Islet of Langerhans (tissue), 1 donor: ENCODE measurements at regions not wholly inside any gene's neighbourhood (a gene's known extent, or its start where the extent isn't known, plus 50 kb on each side); places are given as distances from the start of the nearest gene placed in this dataset.
"Not testable (repeated sequence)": the region's sequence is repeated elsewhere in the genome, so short reads cannot be mapped to it uniquely, and the experiment has no call there.

ENCODE experiments used
- FAIRE-seq: peaks from one replicate; lab custom pipeline; 2011; peaks lifted over from hg19 to GRCh38; lab: Jason Lieb, UNC

DNA sequence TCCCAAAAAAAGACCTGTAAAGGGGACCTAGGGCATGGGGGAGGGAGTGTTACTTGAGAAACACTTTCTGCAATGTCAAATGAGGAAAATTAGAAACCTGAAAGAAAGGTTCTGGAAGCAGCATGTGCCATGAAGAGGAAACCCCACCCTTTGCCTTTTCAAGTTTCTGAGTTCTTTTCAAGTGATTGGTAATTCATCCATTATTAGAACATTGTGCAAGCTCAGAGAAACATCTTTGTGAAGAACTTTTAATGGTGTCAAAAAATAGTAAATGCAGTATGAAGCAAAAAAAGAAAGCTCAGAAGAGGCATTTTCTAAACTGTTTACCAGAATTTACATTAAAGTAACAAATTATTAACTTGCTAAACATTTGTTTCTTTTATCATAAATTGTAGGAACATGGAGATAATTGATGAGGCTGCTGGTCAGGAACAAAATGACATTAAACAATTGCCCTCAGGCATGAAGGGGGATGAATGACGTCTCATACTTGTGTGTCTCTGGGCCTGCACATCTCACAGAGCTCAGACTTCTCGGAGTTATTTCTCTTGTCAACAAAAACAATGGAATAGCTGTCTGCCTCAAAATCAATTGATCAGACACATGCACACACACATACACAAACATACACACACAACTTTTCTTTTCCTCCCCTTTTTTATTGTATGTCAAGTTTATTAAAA is 1946.0 kb upstream of the CDH6 start:
- FAIRE-seq = no peak

DNA sequence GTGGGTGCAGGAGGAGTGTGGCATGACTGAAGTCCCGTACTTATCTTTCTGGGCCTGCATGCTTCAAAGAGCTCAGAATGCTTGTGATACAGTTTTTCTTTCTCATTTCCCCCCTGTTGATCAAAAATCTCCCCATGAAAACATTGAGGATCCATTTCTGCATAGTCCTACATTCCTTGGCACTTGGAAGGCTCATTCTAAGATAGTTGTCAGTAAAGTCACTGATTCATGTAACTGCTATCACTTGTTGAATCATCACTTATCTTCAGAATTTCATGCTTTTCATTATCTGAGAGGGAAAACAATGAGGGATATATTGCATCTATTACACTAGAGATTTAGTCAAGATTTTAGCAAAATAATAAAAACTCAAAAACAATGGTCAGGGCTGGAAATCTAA is 1953.1 kb upstream of the CDH6 start:
- FAIRE-seq = no peak

DNA sequence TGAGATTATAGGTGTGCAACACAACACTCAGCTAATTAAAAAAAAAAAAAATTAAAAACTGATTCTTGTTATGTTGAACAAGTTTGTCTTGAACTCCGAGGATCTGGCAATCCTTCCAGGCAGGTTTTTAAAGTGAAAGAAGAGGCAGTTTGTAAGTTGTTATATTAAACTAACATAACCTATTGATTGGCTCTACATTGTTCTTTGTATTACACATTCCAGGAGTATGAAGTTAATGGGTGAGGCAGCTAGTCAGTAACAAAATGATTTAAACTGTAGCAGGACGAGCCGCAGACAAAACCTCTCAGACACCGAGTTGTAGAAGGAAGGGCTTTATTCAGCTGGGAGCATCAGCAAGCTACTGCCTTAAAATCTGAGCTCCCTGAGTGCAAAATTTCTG is 1953.9 kb upstream of the CDH6 start:
- FAIRE-seq = no peak

DNA sequence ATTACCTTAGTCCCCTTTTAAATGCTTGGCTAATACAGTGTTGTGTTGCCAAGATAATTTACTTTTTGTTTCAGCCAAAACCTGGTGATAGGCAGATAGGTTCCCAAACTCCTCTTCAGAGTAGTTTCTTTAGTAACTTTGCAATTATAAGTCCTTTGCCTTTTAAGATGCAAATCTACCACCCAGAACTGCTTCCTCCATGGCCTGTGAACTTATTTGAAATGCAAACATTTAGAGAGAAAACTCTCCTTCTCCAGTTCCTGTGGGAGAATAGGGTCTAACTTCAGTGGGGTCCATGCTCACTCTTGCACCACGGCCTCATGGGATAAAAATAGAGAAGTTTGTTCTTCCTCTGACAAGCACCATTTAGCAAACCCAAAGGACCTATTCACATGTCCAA is 1955.4 kb upstream of the CDH6 start:
- no peak for FAIRE-seq

DNA sequence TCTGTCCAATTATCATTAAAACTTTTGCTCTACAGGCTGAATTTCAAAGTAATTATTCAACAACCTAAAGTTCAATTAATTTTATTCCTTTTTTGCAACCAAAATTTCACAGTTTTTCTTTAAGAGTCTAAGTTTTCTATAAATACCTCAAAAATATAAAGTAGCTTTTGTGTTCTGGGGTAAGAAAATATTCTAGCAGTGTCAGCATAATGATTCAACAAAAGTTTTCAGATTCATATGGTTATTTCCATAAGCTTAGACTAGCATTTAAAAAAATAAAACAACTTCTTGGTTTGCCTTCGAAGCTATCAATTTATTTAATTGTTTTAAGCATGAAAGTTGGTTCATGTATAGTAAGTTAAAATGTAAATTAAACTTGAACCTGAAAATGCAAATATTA is 1962.3 kb upstream of the CDH6 start:
- FAIRE-seq = no peak

DNA sequence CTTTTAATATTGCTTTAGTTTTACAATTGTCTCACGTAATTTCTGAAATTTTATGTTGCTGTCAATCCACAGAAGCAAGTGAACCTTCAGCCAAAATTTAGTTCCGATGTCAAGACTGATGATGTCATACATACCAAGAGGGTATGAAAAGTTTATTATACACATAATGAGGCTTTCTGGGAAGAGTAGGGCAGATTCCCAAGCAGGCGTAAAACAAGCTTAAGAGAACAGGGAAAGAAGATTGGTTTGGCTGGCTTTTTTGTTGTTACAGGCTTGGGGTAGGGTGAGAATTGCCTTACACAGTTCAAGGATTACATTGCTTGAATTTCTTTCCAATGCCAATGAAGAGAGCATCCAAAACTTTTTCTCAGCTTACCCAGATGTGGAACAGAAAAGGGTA is 1962.9 kb upstream of the CDH6 start:
- FAIRE-seq = no peak

DNA sequence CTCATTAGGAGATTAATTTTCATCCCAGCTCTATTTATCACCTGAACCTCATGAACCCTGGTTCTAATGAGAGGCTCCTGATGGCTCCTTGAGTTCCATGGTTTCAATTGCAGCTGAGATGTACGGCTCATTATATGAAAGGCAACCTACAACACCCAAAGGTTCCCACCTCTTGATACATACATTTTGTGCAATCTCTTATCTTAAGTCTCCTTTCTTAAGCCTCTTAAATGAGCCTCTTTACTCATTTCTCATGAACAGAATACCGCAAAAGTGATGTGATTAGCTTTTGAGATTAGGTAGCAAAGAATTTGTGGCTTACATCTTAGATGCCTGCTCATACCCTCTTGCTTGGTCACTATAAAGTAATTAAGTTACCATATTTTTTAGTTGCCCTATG is 1964.0 kb upstream of the CDH6 start:
- no peak for FAIRE-seq

DNA sequence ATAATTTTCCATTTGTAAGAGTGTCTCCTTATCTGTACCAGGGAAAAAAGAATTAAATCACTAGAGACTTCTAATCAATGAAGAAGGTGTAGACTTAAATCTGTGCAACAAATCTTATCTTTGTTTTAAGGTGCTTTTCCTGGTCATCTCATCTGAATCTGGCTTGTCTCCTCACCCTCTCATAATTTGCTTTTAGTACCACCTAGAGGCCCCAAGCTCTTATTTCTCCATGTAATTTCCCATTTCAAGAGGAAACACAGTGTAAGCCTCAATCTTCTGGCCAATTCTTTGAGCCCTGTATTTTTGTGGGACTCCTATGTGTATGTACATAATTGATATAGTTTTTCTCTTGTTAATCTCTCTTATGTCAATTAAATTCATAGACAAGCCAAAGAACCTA is 1975.3 kb upstream of the CDH6 start:
- FAIRE-seq = no peak

DNA sequence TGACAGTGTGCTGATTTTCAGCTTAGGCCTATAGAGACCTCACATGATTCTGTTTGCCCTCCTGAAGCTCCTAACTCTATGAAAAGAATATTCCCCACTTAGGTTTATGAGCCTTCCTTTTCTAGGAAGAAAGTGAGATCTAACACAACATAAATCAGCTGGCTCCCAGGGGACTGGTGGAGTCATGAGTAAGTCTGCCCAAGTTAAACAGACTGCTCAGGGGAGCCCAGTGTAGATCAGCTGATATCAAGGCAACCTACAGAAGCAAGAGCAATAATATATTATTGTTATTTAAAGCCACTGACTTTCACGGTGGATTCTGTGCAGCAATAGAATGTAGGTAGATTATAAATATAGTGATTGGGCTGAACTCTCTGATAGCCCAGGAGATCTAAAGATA is 1978.6 kb upstream of the CDH6 start:
- FAIRE-seq = no peak

DNA sequence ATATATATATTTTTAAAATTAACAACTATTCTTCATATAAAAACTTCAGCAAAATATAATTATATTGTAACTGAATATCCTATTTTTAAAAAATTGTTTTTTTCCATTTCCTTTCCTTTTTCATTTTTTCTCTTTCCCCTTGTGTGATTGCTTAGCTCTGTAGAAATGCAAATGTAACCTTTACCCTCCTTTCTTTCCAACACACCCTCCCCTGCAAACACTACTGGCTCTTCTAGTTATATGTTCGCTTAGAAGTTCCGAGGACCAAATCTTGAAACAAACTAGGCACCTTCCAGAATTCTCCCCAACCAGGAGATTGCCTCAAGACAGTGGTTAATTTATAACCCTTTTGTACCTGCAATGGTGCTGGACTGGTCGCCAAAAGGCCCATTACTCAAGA is 1980.0 kb upstream of the CDH6 start:
- no peak for FAIRE-seq

DNA sequence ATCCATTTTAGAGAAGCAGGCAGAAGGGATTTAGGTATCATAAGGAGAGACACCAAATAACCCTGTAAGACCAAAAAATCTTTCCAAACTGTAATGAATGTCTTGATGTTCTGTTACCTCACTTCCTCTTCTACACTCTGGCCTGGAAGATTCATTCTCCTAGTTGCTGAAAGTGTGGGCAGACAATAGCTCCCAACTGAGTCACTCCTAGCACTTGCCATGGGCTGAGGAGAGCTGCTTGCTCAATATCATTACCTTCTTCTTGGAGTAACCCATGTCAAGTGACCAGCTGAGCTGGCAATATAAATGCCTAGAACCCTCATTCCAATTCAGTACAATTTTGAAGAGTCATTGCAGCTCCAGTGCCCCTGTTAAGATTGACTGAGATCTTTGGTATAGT is 1985.5 kb upstream of the CDH6 start:
- FAIRE-seq = no peak

DNA sequence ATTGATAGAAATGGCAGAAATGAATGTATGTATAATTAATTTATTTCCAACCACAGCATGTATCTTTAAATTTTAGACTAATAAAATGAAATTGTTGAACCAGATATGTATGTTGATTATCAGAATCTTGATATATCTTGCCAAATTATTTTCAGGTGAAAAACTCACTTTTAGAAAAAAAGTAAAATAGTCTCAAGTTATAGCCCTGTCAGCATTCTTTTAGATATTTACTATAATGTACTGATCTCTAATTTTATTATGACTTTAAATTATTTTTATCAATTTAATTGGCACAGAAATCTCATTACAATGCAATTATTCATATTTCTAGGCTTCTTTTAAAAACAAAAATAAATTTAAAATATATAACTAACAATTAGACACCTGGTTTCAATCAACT is 1990.4 kb upstream of the CDH6 start:
- FAIRE-seq = no peak

DNA sequence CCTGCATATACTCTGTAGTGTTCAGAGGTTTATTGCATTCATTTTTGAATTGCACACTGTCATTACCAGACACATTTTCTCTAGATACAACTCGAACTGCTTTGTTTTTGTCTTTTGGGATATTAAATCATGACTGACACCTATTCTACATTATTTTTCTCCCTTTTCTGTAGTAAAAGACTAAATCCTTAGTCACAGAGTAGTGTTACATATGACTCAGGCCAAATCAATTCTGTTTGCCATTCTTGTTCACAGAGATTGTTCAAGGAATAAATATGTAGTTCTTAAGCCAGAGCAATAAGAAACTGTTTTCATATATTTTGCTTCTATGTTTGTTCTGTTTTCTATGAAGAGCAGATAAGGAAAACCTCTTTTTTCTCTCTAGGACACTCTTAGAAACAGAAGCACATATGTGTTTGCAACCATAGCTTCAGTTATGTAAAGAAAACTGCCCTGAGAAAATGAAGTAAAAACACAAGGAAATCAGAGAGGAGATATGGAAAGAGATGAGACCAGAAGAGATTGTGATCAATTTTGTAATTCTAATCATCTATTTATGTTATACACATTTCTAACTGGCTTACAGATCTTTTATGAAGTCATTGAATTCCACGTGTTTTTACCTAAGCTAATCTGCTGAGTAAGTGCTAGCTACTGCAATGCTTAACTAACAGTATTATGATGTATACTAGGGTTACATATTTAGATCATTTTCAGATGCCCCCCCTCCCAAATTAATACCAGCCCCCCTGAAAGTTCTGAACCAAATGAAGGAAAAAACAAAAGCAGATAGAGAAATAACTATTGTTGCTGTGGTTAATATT is 1995.6 kb upstream of the CDH6 start:
- no peak for FAIRE-seq

DNA sequence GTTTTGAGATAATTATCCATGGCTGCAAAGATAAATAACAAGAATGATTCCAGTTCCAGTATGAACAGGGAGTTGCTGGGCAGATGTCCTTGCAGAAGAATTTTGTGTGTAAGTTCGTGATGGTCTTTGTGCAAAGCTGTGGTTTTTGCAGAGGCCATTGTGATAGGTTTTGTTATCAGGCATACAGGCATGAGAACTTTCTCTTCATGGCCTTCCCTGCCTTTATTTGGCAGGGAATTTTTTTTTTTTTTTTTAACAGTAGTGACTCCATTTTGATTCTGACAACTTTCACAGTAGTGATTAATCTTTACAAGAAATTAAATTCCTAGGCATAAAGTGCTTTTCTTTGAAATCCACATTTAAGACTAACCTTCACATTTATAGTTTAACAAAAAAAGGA is 1999.5 kb upstream of the CDH6 start:
- FAIRE-seq = no peak

DNA sequence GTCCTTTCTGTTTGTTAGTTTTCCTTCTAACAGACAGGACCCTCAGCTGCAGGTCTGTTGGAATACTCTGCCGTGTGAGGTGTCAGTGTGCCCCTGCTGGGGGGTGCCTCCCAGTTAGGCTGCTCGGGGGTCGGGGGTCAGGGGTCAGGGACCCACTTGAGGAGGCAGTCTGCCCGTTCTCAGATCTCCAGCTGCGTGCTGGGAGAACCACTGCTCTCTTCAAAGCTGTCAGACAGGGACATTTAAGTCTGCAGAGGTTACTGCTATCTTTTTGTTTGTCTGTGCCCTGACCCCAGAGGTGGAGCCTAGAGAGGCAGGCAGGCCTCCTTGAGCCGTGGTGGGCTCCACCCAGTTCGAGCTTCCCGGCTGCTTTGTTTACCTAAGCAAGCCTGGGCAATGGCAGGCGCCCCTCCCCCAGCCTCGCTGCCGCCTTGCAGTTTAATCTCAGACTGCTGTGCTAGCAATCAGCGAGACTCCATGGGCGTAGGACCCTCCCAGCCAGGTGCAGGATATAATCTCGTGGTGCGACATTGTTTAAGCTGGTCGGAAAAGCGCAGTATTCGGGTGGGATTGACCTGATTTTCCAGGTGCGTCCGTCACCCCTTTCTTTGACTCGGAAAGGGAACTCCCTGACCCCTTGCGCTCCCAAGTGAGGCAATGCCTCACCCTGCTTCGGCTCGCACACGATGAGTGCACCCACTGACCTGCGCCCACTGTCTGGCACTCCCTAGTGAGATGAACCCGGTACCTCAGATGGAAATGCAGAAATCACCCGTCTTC is 2002.0 kb upstream of the CDH6 start:
- not testable (repeated sequence) for FAIRE-seq

DNA sequence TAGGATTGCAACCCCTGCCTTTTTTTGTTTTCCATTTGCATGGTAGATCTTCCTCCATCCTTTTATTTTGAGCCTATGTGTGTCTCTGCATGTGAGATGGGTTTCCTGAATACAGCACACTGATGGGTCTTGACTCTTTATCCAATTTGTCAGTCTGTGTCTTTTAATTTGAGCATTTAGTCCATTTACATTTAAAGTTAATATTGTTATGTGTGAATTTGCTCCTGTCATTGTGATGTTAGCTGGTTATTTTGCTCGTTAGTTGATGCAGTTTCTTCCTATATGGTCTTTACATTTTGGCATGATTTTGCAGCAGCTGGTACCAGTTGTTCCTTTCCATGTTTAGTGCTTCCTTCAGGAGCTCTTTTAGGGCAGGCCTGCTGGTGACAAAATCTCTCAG is 2003.1 kb upstream of the CDH6 start:
- not testable (repeated sequence) for FAIRE-seq

DNA sequence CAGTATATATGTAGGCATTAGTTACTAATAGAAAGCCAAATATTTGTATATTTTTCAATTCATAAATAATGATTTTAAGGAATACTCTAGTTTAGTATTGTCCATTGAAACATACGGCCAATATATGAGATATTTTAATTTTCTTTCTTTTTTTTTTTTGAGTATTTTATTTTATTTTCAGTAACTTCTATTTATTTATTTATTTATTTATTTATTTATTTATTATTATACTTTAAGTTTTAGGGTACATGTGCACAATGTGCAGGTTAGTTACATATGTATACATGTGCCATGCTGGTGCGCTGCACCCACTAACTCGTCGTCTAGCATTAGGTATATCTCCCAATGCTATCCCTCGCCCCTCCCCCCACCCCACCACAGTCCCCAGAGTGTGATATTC is 2007.1 kb upstream of the CDH6 start:
- FAIRE-seq = not testable (repeated sequence)

DNA sequence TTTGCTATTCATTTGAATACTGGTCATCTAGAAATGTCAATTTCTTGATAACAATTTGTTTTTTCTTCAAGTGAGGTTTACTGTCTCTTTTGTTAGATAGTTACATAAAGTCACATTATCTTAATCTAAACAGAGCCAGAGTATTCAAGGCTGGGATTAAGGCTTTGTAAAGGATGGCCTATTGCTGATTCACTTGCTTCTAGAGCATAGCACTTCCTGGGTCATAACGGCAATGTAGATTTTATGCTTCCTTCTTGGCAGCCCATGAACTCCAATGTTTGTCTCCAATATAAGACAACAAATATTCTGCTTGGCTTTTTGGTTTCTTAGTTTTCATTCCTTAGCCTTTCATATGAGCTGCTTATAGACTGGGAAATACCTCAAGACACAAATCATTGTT is 2007.9 kb upstream of the CDH6 start:
- no peak for FAIRE-seq

DNA sequence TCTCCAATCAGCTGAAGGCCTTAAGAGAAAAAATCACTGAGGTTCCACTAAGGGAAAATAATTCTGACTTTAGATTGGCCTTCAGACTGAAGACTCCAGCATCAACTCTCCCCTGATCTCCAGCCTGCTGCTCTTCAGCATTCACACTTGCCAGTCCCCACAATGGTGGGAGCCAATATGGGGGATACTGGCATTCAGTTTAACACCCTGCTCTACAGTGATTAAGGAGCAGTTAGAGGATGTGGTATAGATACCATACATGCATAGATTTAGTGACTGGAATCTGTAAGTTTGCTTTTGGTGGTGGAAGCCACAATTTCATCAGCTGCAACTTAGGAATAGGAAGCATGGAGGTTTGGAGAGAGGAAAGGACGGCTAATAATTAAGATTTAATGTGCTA is 2017.7 kb upstream of the CDH6 start:
- FAIRE-seq = no peak

DNA sequence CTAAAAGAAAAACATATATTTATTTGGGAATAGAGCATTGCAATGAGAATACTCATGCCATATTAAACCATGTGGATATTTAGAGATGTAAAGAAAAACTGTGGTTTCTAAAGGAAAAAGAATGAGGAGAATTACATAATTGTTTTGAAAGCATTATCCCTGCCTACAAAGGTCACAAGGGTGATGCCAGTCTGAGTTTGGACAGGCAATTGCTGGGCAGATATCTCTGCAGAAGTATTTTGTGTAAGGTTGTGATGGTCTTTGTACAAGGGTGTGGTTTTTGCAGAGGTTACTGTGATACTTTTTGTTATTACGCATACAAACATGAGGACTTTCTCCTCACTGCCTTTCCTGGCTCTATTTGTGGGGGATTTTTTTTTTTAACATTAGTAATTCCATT is 2022.9 kb upstream of the CDH6 start:
- no peak for FAIRE-seq

DNA sequence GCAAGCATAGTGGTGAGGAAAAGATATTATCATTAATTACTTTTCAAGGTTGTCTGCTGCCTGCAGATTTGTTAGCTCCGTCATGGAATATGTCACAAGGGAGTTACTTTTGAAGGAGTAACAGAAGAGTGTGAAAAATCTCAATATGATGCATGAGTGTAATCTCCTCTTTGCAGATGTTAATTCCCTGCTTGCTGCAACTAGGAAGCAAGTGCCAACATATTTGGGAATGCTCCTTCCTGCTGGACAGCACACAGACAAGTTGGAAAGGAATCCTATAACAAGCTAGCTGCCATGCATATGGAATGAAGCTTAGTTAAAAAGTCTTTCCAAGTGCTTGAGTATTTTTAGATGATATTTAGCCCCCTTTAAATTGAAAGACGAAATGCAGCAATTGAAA is 2023.6 kb upstream of the CDH6 start:
- FAIRE-seq = no peak

DNA sequence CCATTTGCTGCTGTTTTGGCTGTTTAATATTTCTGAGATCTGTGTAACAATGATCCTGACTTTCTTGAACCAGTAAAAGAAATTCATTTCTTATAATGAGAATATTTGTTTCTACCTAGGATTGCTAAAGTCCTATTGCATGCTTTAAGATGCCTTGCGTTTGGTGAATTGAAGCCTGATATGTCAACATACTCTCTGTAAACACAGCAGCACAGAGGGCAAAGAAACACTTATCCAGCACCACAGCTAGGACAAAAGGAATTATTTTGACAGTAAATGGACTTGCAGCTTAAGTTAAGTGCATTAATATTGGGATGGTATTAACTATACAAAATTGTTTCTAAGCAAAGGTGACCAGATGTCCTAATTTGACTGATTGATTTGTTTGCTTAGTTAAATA is 2031.2 kb upstream of the CDH6 start:
- FAIRE-seq = no peak
